Left lung (tissue), 4 donors: ENCODE measurements at regions not wholly inside any gene's neighbourhood (a gene's known extent, or its start where the extent isn't known, plus 50 kb on each side); places are given as distances from the start of the nearest gene placed in this dataset.

Experiments used
- ATAC-seq: fragments of 200-7000 bp; cut with Tn5 transposase; one replicate; pipeline ENCODE4 v1.9.1; 2020; ENCODE audit warnings: moderate library complexity
- DNase-seq, 4 donors: peaks; one replicate each; pipeline ENCODE4 v3.0.0-alpha.2; 2013 to 2020
- H3K27ac ChIP-seq, 2 donors: fragments of 200-600 bp; sonication (generic) in 1 of 2; one replicate each; pipeline versions ENCODE4 v1.5.0 to v1.8.0; 2020 to 2021
- H3K27me3 ChIP-seq, 2 donors: fragments of 200-600 bp; sonication (generic) in 1 of 2; one replicate each; pipeline versions ENCODE4 v1.5.0 to v1.8.0; 2020 to 2021
- H3K36me3 ChIP-seq, 2 donors: fragments of 200-600 bp; sonication (generic) in 1 of 2; one replicate each; pipeline versions ENCODE4 v1.5.0 to v1.8.0; 2020 to 2021
- H3K4me1 ChIP-seq, 2 donors: fragments of 200-600 bp; one replicate each; pipeline ENCODE4 v1.8.0; 2021
- H3K4me3 ChIP-seq, 2 donors: fragments of 200-600 bp; sonication (generic) in 1 of 2; one replicate each; pipeline versions ENCODE4 v1.5.0 to v1.8.0; 2020 to 2021; ENCODE audit warnings: mild to moderate bottlenecking in 1 of 2
- H3K9me3 ChIP-seq, 2 donors: fragments of 200-600 bp; sonication (generic) in 1 of 2; one replicate each; pipeline versions ENCODE4 v1.5.0 to v1.8.0; 2020 to 2021
- CTCF ChIP-seq, 2 donors: fragments of 200-600 bp; sonication (generic) in 1 of 2; IDR thresholded peaks; one replicate each; pipeline versions ENCODE4 v1.5.0 to v1.8.0; 2021; ENCODE audit warnings: antibody characterized with exemption in 2 of 2
- intact Hi-C, 2 donors: fragments of 100-400 bp; cut with DNase I; formaldehyde crosslinking; loops; one replicate each; pipeline versions ENCODE4 v1.11.2 to v1.14.2; 2022
- donor health status: DM: no; HTN: yes; CAD: no.
- donor health status: DM: no; HTN: no; CAD: no.

GRCh38 chr10:125428054-125428453, 254.9 kb downstream of the TEX36 start:
- H3K9me3 ChIP-seq = peaks cover 0 to 3% of the 10 kb centered on the region in 2 donors
- no peaks in the 10 kb centered on the region for H3K36me3 ChIP-seq
- H3K27me3 ChIP-seq = no peaks in the 10 kb centered on the region
- DNase-seq = no peak
- TF ChIP-seq CTCF (IDR thresholded peaks at IDR 0.05) = no peak
- ATAC-seq = no peak
- H3K4me3 ChIP-seq = no peak overlapping the region
- H3K27ac ChIP-seq = no peak overlapping the region
- intact Hi-C loops = no loop called here
- no peaks in the 10 kb centered on the region for H3K4me1 ChIP-seq

- intact Hi-C loops = no loop called here
- no peak for ATAC-seq
- H3K9me3 ChIP-seq = no peaks in the 10 kb centered on the region
- H3K36me3 ChIP-seq = no peaks in the 10 kb centered on the region
- no peaks in the 10 kb centered on the region for H3K4me1 ChIP-seq
- H3K27me3 ChIP-seq = no peaks in the 10 kb centered on the region
- H3K27ac ChIP-seq = no peak overlapping the region
- DNase-seq = no peak
- no peak overlapping the region for H3K4me3 ChIP-seq
- TF ChIP-seq CTCF (IDR thresholded peaks at IDR 0.05) = no peak
These were observed 258.6 kb downstream of the TEX36 start for GRCh38 chr10:125424191-125424847.

- intact Hi-C loops = no loop called here
- no peaks in the 10 kb centered on the region for H3K36me3 ChIP-seq
- no peak for DNase-seq
- no peaks in the 10 kb centered on the region for H3K9me3 ChIP-seq
- no peak for ATAC-seq
- H3K27ac ChIP-seq = no peak overlapping the region
- no peaks in the 10 kb centered on the region for H3K27me3 ChIP-seq
- H3K4me3 ChIP-seq = no peak overlapping the region
- no peaks in the 10 kb centered on the region for H3K4me1 ChIP-seq
- no peak for TF ChIP-seq CTCF (IDR thresholded peaks at IDR 0.05)
These were observed 259.4 kb downstream of the TEX36 start for GRCh38 chr10:125423569-125423968.

- Histone ChIP-seq H3K36me3 (no peaks in the 10 kb centered on the region), H3K4me1 (no peaks in the 10 kb centered on the region), H3K27ac (no peak overlapping the region), H3K9me3 (no peaks in the 10 kb centered on the region), H3K27me3 (no peaks in the 10 kb centered on the region), H3K4me3 (no peak overlapping the region)
- no peak for TF ChIP-seq CTCF (IDR thresholded peaks at IDR 0.05)
- intact Hi-C loops = no loop called here
- ATAC-seq (no peak), DNase-seq (no peak)
These were observed 259.5 kb upstream of the CTBP2 start for GRCh38 chr10:125419831-125420230.

- intact Hi-C loops = no loop called here
- no peak overlapping the region for H3K27ac ChIP-seq
- no peaks in the 10 kb centered on the region for H3K4me1 ChIP-seq
- no peak for TF ChIP-seq CTCF (IDR thresholded peaks at IDR 0.05)
- no peaks in the 10 kb centered on the region for H3K9me3 ChIP-seq
- DNase-seq (no peak), ATAC-seq (no peak)
- H3K4me3 ChIP-seq = no peak overlapping the region
- H3K27me3 ChIP-seq = peaks cover 0 to 6% of the 10 kb centered on the region in 2 donors
- no peaks in the 10 kb centered on the region for H3K36me3 ChIP-seq
These were observed 258.8 kb upstream of the CTBP2 start for GRCh38 chr10:125419146-125419545.
